ENCODE measurements at regions not wholly inside any gene's neighbourhood (a gene's known extent, or its start where the extent isn't known, plus 50 kb on each side); places are given as distances from the start of the nearest gene placed in this dataset.

GRCh38 chr3:117799387-117799735 lies 1089.8 kb downstream of the TUSC7 start:
- intact Hi-C loops (cut with DNase I; ENCODE audit: low total_unique reads): no loop called here
- WGBS, 2 donors: 46 to 54% methylated on average over 2 of the region's 2 CpGs
- TF ChIP-seq POLR2A (IDR thresholded peaks at IDR 0.05) (no peak), CTCF (IDR thresholded peaks at IDR 0.05) (no peak)
- DNase-seq (ENCODE audit: low spot score in 2 of 2): peak in 1 of 2 donors; percentile 20
- no peak overlapping the region for H3K4me3 ChIP-seq (ENCODE audit: low read depth, poor library complexity, severe bottlenecking)

- intact Hi-C loops (cut with DNase I; ENCODE audit: low total_unique reads): no loop called here
- 23 to 26% methylated on average over 2 of the region's 2 CpGs for WGBS, 2 donors
- no peak for DNase-seq (ENCODE audit: low spot score in 2 of 2)
- no peak for TF ChIP-seq CTCF (IDR thresholded peaks at IDR 0.05)
- H3K4me3 ChIP-seq (ENCODE audit: low read depth, poor library complexity, severe bottlenecking): no peak overlapping the region
These were observed 1092.3 kb downstream of the TUSC7 start for GRCh38 chr3:117801912-117802239.

- H3K4me3 ChIP-seq (ENCODE audit: low read depth, poor library complexity, severe bottlenecking): no peak overlapping the region
- WGBS, 2 donors: 61 to 72% methylated on average over 1 of the region's 1 CpG
- no peak for DNase-seq (ENCODE audit: low spot score in 2 of 2)
- no peak for TF ChIP-seq CTCF (IDR thresholded peaks at IDR 0.05)
- TF ChIP-seq POLR2A (IDR thresholded peaks at IDR 0.05): no peak
- intact Hi-C loops (cut with DNase I; ENCODE audit: low total_unique reads): no loop called here
These were observed 1099.9 kb downstream of the TUSC7 start for GRCh38 chr3:117809186-117810081.

- TF ChIP-seq CTCF (IDR thresholded peaks at IDR 0.05): no peak
- TF ChIP-seq POLR2A (IDR thresholded peaks at IDR 0.05): no peak
- no peak for DNase-seq (ENCODE audit: low spot score in 2 of 2)
- intact Hi-C loops (cut with DNase I; ENCODE audit: low total_unique reads): no loop called here
- 78 to 80% methylated on average over 2 of the region's 2 CpGs for WGBS, 2 donors
- H3K4me3 ChIP-seq (ENCODE audit: low read depth, poor library complexity, severe bottlenecking): no peak overlapping the region
These were observed 1102.2 kb downstream of the TUSC7 start for GRCh38 chr3:117811786-117812185.

- 42 to 49% methylated on average over 2 of the region's 2 CpGs for WGBS, 2 donors
- no peak for TF ChIP-seq POLR2A (IDR thresholded peaks at IDR 0.05)
- TF ChIP-seq CTCF (IDR thresholded peaks at IDR 0.05): no peak
- no peak for DNase-seq (ENCODE audit: low spot score in 2 of 2)
- intact Hi-C loops (cut with DNase I; ENCODE audit: low total_unique reads): no loop called here
- H3K4me3 ChIP-seq (ENCODE audit: low read depth, poor library complexity, severe bottlenecking): no peak overlapping the region
These were observed 1105.4 kb downstream of the TUSC7 start for GRCh38 chr3:117814975-117815374.

- intact Hi-C loops (cut with DNase I; ENCODE audit: low total_unique reads): no loop called here
- DNase-seq (ENCODE audit: low spot score in 2 of 2): no peak
- TF ChIP-seq CTCF (IDR thresholded peaks at IDR 0.05) (no peak), POLR2A (IDR thresholded peaks at IDR 0.05) (no peak)
- 72 to 91% methylated on average over 2 of the region's 2 CpGs for WGBS, 2 donors
- H3K4me3 ChIP-seq (ENCODE audit: low read depth, poor library complexity, severe bottlenecking): no peak overlapping the region
These were observed 1107.5 kb downstream of the TUSC7 start for GRCh38 chr3:117817103-117817502.

Measured in lower leg skin (tissue), 4 donors.